HCT116 (cell line): ENCODE measurements at regions not wholly inside any gene's neighbourhood (a gene's known extent, or its start where the extent isn't known, plus 50 kb on each side); places are given as distances from the start of the nearest gene placed in this dataset.

Experiments used
- ATAC-seq: fragments of 200-7000 bp; cut with Tn5 transposase; 2 replicates; pipeline ENCODE4 v1.9.1; 2020; ENCODE audit warnings: mild to moderate bottlenecking, moderate library complexity
- BruUV-seq: library from RNA; stranded (reverse); fragments of 400-500 nt; replicated peaks from 2 replicates; lab custom pipeline; 2021; lab: Mats Ljungman, UMichigan
- CTCF ChIA-PET: fragments of 300-600 bp; sonication (Branson Sonifier 250); formaldehyde crosslinking; loops from one replicate; lab custom pipeline; 2021; ENCODE audit warnings: antibody characterized with exemption; lab: Charles Lee
- POLR2A ChIA-PET: fragments of 300-600, 350-600 bp; sonication (Branson Sonifier 250); formaldehyde crosslinking; loops from one replicate; lab custom pipeline; 2021; ENCODE audit warnings: antibody characterized with exemption; lab: Charles Lee
- RAD21 ChIA-PET, 2 experiments: fragments of 300-600 bp; sonication (Branson Sonifier 250); formaldehyde crosslinking; loops; one replicate each; lab custom pipeline; 2023; ENCODE audit warnings: low total read pairs in 2 of 2; ENCODE audit not compliant: uncharacterized antibody in 2 of 2, unreplicated experiment in 2 of 2, low non-redundant PET in 1 of 2; lab: Charles Lee
- DNase-seq: peaks from one replicate; pipeline ENCODE4 v3.0.0-alpha.2; 2010; ENCODE audit warnings: low read depth, low spot score
- H2AFZ ChIP-seq: fragments of 200-600 bp; shearing (Covaris generic), sonication (generic); 2 replicates; pipeline ENCODE4 v1.6.1; 2017; ENCODE audit warnings: low read depth, mixed run types, mixed read lengths, antibody characterized with exemption, low read length; ENCODE audit not compliant: poor library complexity, severe bottlenecking
- H3K27ac ChIP-seq: 2 replicates; pipeline ENCODE4 v1.5.1; 2012; ENCODE audit warnings: low read depth, low read length
- H3K27me3 ChIP-seq: fragments of 200-600 bp; sonication (generic); 2 replicates; pipeline ENCODE4 v1.6.1; 2016; ENCODE audit warnings: mixed run types, low read length, mixed read lengths; ENCODE audit not compliant: insufficient read depth
- H3K36me3 ChIP-seq, 2 experiments: fragments of 200-500 bp in 1 of 2; fragments of 200-600 bp in 1 of 2; sonication (Bioruptor generic) in 1 of 2; sonication (generic) in 1 of 2; 2 replicates each; pipeline versions ENCODE4 v1.5.1 to v1.6.1; 2014 to 2016; ENCODE audit warnings: low read length in 2 of 2, inconsistent platforms in 1 of 2, mixed read lengths in 1 of 2, mixed run types in 1 of 2; ENCODE audit not compliant: insufficient read depth in 2 of 2, control insufficient read depth in 1 of 2
- H3K4me1 ChIP-seq, 2 experiments: fragments of 200-600 bp in 1 of 2; sonication (generic) in 1 of 2; 2 replicates each; pipeline versions ENCODE4 v1.5.1 to v1.6.1; 2012 to 2017; ENCODE audit warnings: low read length in 2 of 2, inconsistent platforms in 1 of 2, mild to moderate bottlenecking in 1 of 2, mixed read lengths in 1 of 2, mixed run types in 1 of 2, moderate library complexity in 1 of 2; ENCODE audit not compliant: insufficient read depth in 2 of 2, control insufficient read depth in 1 of 2
- H3K4me2 ChIP-seq: fragments of 200-600 bp; sonication (generic); 2 replicates; pipeline ENCODE4 v1.6.1; 2017; ENCODE audit warnings: mixed run types, low read length, mixed read lengths
- H3K4me3 ChIP-seq, 2 experiments: fragments of 200-600 bp in 1 of 2; sonication (generic) in 1 of 2; replicated peaks in 1 of 2; 2 replicates each; pipeline ENCODE4 v1.5.1; 2011 to 2016; ENCODE audit warnings: low read length in 2 of 2, control low read depth in 1 of 2, low read depth in 1 of 2, mild to moderate bottlenecking in 1 of 2, mixed read lengths in 1 of 2, mixed run types in 1 of 2
- H3K79me2 ChIP-seq: fragments of 200-600 bp; sonication (generic); 2 replicates; pipeline ENCODE4 v1.6.1; 2017; ENCODE audit warnings: mild to moderate bottlenecking, mixed run types, low read length, moderate library complexity, mixed read lengths; ENCODE audit not compliant: insufficient read depth
- H3K9ac ChIP-seq: fragments of 200-600 bp; sonication (generic); 2 replicates; pipeline ENCODE4 v1.6.1; 2016; ENCODE audit warnings: low read length, mixed read lengths
- H3K9me2 ChIP-seq: fragments of 200-600 bp; sonication (generic), shearing (Covaris generic); 2 replicates; pipeline ENCODE4 v1.6.1; 2017; ENCODE audit warnings: mixed run types, mild to moderate bottlenecking, moderate library complexity; ENCODE audit not compliant: insufficient read depth
- H3K9me3 ChIP-seq, 2 experiments: fragments of 200-500 bp in 1 of 2; fragments of 200-600 bp in 1 of 2; sonication (Bioruptor generic) in 1 of 2; sonication (generic) in 1 of 2; 2 replicates each; pipeline ENCODE4 v1.6.1; 2014 to 2017; ENCODE audit warnings: low read length in 2 of 2, mixed read lengths in 2 of 2, inconsistent platforms in 1 of 2, low read depth in 1 of 2, mild to moderate bottlenecking in 1 of 2, mixed run types in 1 of 2, moderate library complexity in 1 of 2; ENCODE audit not compliant: control insufficient read depth in 1 of 2, insufficient read depth in 1 of 2
- H4K20me1 ChIP-seq: fragments of 200-600 bp; sonication (generic), shearing (Covaris generic); 2 replicates; pipeline ENCODE4 v1.6.1; 2017; ENCODE audit warnings: mixed run types, mild to moderate bottlenecking, moderate library complexity; ENCODE audit not compliant: insufficient read depth
- ATF3 ChIP-seq: IDR thresholded peaks from 2 replicates; pipeline ENCODE4 v1.6.1; 2012
- CTCF ChIP-seq, 3 experiments: fragments of 200-600 bp in 1 of 3; sonication (generic) in 1 of 3; IDR thresholded peaks in 2 of 3; conservative IDR thresholded peaks in 1 of 3; 2 replicates each; pipeline ENCODE4 v1.5.1; 2012 to 2017; ENCODE audit warnings: low read depth in 2 of 3, low read length in 2 of 3, antibody characterized with exemption in 1 of 3, borderline replicate concordance in 1 of 3, control low read depth in 1 of 3, mild to moderate bottlenecking in 1 of 3, mixed read lengths in 1 of 3, mixed run types in 1 of 3, moderate library complexity in 1 of 3; ENCODE audit not compliant: insufficient read depth in 1 of 3
- EGR1 ChIP-seq: IDR thresholded peaks from 2 replicates; pipeline ENCODE4 v1.6.1; 2012; ENCODE audit warnings: low read depth
- ELF1 ChIP-seq: IDR thresholded peaks from 2 replicates; pipeline ENCODE4 v1.6.1; 2012; ENCODE audit warnings: low read depth, borderline replicate concordance
- FOSL1 ChIP-seq: IDR thresholded peaks from 2 replicates; pipeline ENCODE4 v1.6.1; 2012; ENCODE audit warnings: low read depth
- MAX ChIP-seq: IDR thresholded peaks from 2 replicates; pipeline ENCODE4 v1.6.1; 2012
- POLR2A ChIP-seq: IDR thresholded peaks from 2 replicates; pipeline ENCODE4 v1.7.0; 2011; ENCODE audit warnings: borderline replicate concordance; ENCODE audit not compliant: insufficient read depth, insufficient read length; ENCODE audit errors: extremely low read depth
- RAD21 ChIP-seq: IDR thresholded peaks from 2 replicates; pipeline ENCODE4 v1.6.1; 2012; ENCODE audit warnings: low read depth, mild to moderate bottlenecking
- TCF7L2 ChIP-seq: IDR thresholded peaks from 2 replicates; pipeline ENCODE4 v1.7.0; 2011; ENCODE audit warnings: borderline replicate concordance, inconsistent platforms; ENCODE audit not compliant: insufficient read depth, insufficient read length; ENCODE audit errors: extremely low read depth
- YY1 ChIP-seq: IDR thresholded peaks from 2 replicates; pipeline ENCODE4 v1.6.1; 2011; ENCODE audit warnings: low read length, low read depth, moderate library complexity, mild to moderate bottlenecking; ENCODE audit not compliant: insufficient replicate concordance; ENCODE audit errors: extremely low read depth
- ZBTB33 ChIP-seq: IDR thresholded peaks from 2 replicates; pipeline ENCODE4 v1.6.1; 2011; ENCODE audit warnings: mild to moderate bottlenecking, low read length, moderate library complexity; ENCODE audit not compliant: insufficient replicate concordance; ENCODE audit errors: extremely low read depth
- ZFX ChIP-seq: fragments of 450-650 bp; IDR thresholded peaks from 2 replicates; pipeline ENCODE4 v1.6.1; 2017
- ZNF274 ChIP-seq: fragments of 200-500 bp; sonication (Bioruptor generic); IDR thresholded peaks from 2 replicates; pipeline ENCODE4 v1.6.1; 2014; ENCODE audit warnings: mild to moderate bottlenecking, low read depth, low read length, inconsistent platforms
- intact Hi-C: fragments of 100-400 bp; cut with micrococcal nuclease; formaldehyde crosslinking; loops from 2 replicates; pipeline ENCODE4 v1.10.0; 2022

GRCh38 chr13:99884913-99885312 is 86.7 kb downstream of the ZIC5 start:
- POLR2A ChIA-PET: no interaction called here
- BruUV-seq: no TSS peak
- RAD21 ChIA-PET: no interaction called here

More at GRCh38 chr13:99884913-99885312, 86.7 kb downstream of the ZIC5 start:
- TF ChIP-seq RAD21 (no peak), CTCF (IDR thresholded peaks at IDR 0.05 in 2 of 3, conservative IDR thresholded peaks at IDR 0.05 in 1 of 3; ENCODE audit: borderline replicate concordance in 1 of 3, insufficient read depth in 1 of 3, low read depth in 2 of 3, low read length in 2 of 3) (no peak), EGR1 (no peak), FOSL1 (no peak), ZNF274 (no peak), ELF1 (no peak), POLR2A (no peak), ZFX (no peak), MAX (no peak), TCF7L2 (no peak), ZBTB33 (no peak), YY1 (no peak), ATF3 (no peak)
- CTCF ChIA-PET: no interaction called here
- H3K9ac ChIP-seq: no peak overlapping the region
- no peaks in the 10 kb centered on the region for H3K36me3 ChIP-seq
- no peaks in the 10 kb centered on the region for H4K20me1 ChIP-seq
- DNase-seq (no peak), ATAC-seq (no peak)
- H3K27me3 ChIP-seq: no peaks in the 10 kb centered on the region
- H3K4me2 ChIP-seq: no peak overlapping the region
- no peaks in the 10 kb centered on the region for H3K79me2 ChIP-seq
- H3K4me3 ChIP-seq: no peak overlapping the region
- H3K4me1 ChIP-seq: no peaks in the 10 kb centered on the region
- intact Hi-C loops: no loop called here
- no peak overlapping the region for H3K27ac ChIP-seq
- H2AFZ ChIP-seq: no peak overlapping the region
- H3K9me3 ChIP-seq: no peaks in the 10 kb centered on the region
- H3K9me2 ChIP-seq: no peaks in the 10 kb centered on the region
